ENCODE measurements at regions not wholly inside any gene's neighbourhood (a gene's known extent, or its start where the extent isn't known, plus 50 kb on each side); places are given as distances from the start of the nearest gene placed in this dataset.
"Not testable (repeated sequence)": the region's sequence is repeated elsewhere in the genome, so short reads cannot be mapped to it uniquely, and the experiment has no call there.

- no peak for DNase-seq (ENCODE audit: low read depth in 2 of 2)
- no peak for TF ChIP-seq CTCF (IDR thresholded peaks at IDR 0.05; ENCODE audit: low read depth, low read length)
- H3K4me3 ChIP-seq (replicated peaks in 1 of 2; ENCODE audit: low read depth in 2 of 2, low read length in 2 of 2): no peak overlapping the region
Measured at GRCh38 chr16:26583803-26584202, 482.9 kb upstream of the C16orf82 start.

GRCh38 chr16:26593700-26594099 is 473.0 kb upstream of the C16orf82 start:
- no peak for DNase-seq (ENCODE audit: low read depth in 2 of 2)
- no peak overlapping the region for H3K4me3 ChIP-seq (replicated peaks in 1 of 2; ENCODE audit: low read depth in 2 of 2, low read length in 2 of 2)
- TF ChIP-seq CTCF (IDR thresholded peaks at IDR 0.05; ENCODE audit: low read depth, low read length): no peak

GRCh38 chr16:26594666-26595065 is 472.1 kb upstream of the C16orf82 start:
- TF ChIP-seq CTCF (IDR thresholded peaks at IDR 0.05; ENCODE audit: low read depth, low read length): no peak
- H3K4me3 ChIP-seq (replicated peaks in 1 of 2; ENCODE audit: low read depth in 2 of 2, low read length in 2 of 2): no peak overlapping the region
- DNase-seq (ENCODE audit: low read depth in 2 of 2): no peak

GRCh38 chr16:26595199-26595598 is 471.5 kb upstream of the C16orf82 start:
- no peak for TF ChIP-seq CTCF (IDR thresholded peaks at IDR 0.05; ENCODE audit: low read depth, low read length)
- no peak for DNase-seq (ENCODE audit: low read depth in 2 of 2)
- H3K4me3 ChIP-seq (replicated peaks in 1 of 2; ENCODE audit: low read depth in 2 of 2, low read length in 2 of 2): no peak overlapping the region

GRCh38 chr16:26596033-26596432 is 470.7 kb upstream of the C16orf82 start:
- DNase-seq (ENCODE audit: low read depth in 2 of 2); H3K4me3 ChIP-seq (replicated peaks in 1 of 2; ENCODE audit: low read depth in 2 of 2, low read length in 2 of 2): not testable (repeated sequence)

GRCh38 chr16:26598061-26598460 is 468.7 kb upstream of the C16orf82 start:
- no peak overlapping the region for H3K4me3 ChIP-seq (replicated peaks in 1 of 2; ENCODE audit: low read depth in 2 of 2, low read length in 2 of 2)
- no peak for TF ChIP-seq CTCF (IDR thresholded peaks at IDR 0.05; ENCODE audit: low read depth, low read length)
- no peak for DNase-seq (ENCODE audit: low read depth in 2 of 2)

- DNase-seq (ENCODE audit: low read depth in 2 of 2): no peak
- no peak for TF ChIP-seq CTCF (IDR thresholded peaks at IDR 0.05; ENCODE audit: low read depth, low read length)
- no peak overlapping the region for H3K4me3 ChIP-seq (replicated peaks in 1 of 2; ENCODE audit: low read depth in 2 of 2, low read length in 2 of 2)
Measured at GRCh38 chr16:26598998-26599784, 467.5 kb upstream of the C16orf82 start.

All from cardiac fibroblast (primary cell).